ENCODE measurements at regions not wholly inside any gene's neighbourhood (a gene's known extent, or its start where the extent isn't known, plus 50 kb on each side); places are given as distances from the start of the nearest gene placed in this dataset.

DNA sequence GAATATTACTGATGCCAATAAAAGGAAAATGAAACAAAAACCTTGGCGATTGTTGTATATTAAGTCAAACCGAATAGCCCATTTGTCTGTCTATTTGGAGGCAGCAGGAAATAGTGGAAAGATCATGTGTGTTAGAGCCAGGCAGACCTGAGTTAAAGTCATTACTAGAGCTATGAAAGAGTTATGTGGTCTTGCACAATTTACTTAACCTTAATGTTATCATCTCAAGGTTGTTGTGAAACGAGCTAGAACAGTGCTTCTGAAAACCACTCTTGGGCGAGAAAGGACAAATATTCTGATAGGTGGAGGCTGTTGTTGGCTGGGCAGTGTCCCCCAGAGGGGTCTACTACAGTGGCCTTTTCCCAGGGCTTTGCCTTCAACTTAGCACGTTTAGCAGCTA is 60.0 kb upstream of the NUP160 start:
- TF ChIP-seq, protein P1, sequence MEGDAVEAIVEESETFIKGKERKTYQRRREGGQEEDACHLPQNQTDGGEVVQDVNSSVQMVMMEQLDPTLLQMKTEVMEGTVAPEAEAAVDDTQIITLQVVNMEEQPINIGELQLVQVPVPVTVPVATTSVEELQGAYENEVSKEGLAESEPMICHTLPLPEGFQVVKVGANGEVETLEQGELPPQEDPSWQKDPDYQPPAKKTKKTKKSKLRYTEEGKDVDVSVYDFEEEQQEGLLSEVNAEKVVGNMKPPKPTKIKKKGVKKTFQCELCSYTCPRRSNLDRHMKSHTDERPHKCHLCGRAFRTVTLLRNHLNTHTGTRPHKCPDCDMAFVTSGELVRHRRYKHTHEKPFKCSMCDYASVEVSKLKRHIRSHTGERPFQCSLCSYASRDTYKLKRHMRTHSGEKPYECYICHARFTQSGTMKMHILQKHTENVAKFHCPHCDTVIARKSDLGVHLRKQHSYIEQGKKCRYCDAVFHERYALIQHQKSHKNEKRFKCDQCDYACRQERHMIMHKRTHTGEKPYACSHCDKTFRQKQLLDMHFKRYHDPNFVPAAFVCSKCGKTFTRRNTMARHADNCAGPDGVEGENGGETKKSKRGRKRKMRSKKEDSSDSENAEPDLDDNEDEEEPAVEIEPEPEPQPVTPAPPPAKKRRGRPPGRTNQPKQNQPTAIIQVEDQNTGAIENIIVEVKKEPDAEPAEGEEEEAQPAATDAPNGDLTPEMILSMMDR (conservative IDR thresholded peaks at IDR 0.05; ENCODE audit: low read depth, low read length): no peak
- no peak for DNase-seq (ENCODE audit: low read depth)
- H3K4me3 ChIP-seq (ENCODE audit: low read length): no peak overlapping the region

DNA sequence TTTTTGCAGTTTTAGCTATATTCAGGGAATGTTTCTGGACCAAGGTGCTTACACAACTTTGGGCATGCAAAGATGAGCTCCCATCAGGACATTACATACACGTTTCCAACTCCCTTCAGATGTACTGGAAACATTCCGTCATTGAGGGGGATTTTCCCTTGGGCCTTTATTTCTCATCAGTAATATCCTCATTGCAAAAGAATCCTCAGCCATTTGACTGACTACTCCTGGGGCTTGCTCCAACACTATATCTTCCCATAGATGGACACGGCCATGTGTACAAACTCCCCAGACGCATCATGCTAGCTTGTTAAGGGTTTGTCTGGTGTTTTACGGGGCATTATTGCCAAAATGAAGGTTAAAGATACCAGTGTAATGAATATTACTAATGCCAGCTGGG is 59.3 kb upstream of the NUP160 start:
- TF ChIP-seq, protein P1 (conservative IDR thresholded peaks at IDR 0.05; ENCODE audit: low read depth, low read length): no peak
- DNase-seq (ENCODE audit: low read depth): no peak
- no peak overlapping the region for H3K4me3 ChIP-seq (ENCODE audit: low read length)

DNA sequence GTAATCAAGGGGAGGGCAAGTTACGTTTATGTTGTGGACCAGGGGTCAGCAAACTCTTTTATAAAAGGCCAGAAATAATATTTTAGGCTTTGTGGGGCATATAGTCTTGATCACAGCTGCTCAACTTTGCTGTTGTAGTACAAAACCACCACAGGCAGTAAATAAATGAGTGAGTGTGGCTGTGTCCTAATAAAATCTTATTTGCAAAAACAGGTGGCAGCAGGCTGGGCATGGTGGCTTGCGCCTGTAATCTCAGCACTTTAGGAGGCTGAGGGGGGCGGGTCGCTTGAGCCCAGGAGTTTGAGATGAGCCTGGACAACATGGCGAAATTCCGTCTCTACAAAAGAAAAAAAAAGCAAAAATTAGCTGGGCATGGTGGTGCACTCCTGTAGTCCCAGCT is 57.9 kb upstream of the NUP160 start:
- no peak for DNase-seq (ENCODE audit: low read depth)
- H3K4me3 ChIP-seq (ENCODE audit: low read length): no peak overlapping the region
- TF ChIP-seq, protein P1 (conservative IDR thresholded peaks at IDR 0.05; ENCODE audit: low read depth, low read length): no peak

GRCh38 chr11:47905358-47906059 is 57.4 kb upstream of the NUP160 start:
- H3K4me3 ChIP-seq (ENCODE audit: low read length): no peak overlapping the region
- peak; percentile 55 for DNase-seq (ENCODE audit: low read depth)
- TF ChIP-seq, protein P1 (conservative IDR thresholded peaks at IDR 0.05; ENCODE audit: low read depth, low read length): no peak

GRCh38 chr11:47904808-47905207 is 56.7 kb upstream of the NUP160 start:
- no peak overlapping the region for H3K4me3 ChIP-seq (ENCODE audit: low read length)
- TF ChIP-seq, protein P1 (conservative IDR thresholded peaks at IDR 0.05; ENCODE audit: low read depth, low read length): no peak

GRCh38 chr11:47904048-47904447 is 55.9 kb upstream of the NUP160 start:
- no peak for DNase-seq (ENCODE audit: low read depth)
- no peak overlapping the region for H3K4me3 ChIP-seq (ENCODE audit: low read length)
- TF ChIP-seq, protein P1 (conservative IDR thresholded peaks at IDR 0.05; ENCODE audit: low read depth, low read length): no peak

More at GRCh38 chr11:47904808-47905207, 56.7 kb upstream of the NUP160 start:
- DNase-seq (ENCODE audit: low read depth): no peak

- TF ChIP-seq, protein P1 (conservative IDR thresholded peaks at IDR 0.05; ENCODE audit: low read depth, low read length): no peak
- no peak overlapping the region for H3K4me3 ChIP-seq (ENCODE audit: low read length)
- DNase-seq (ENCODE audit: low read depth): no peak
Measured at GRCh38 chr11:47899801-47900200, 51.7 kb upstream of the NUP160 start.

Measured in retinal pigment epithelial cell (primary cell).